ENCODE measurements at regions not wholly inside any gene's neighbourhood (a gene's known extent, or its start where the extent isn't known, plus 50 kb on each side); places are given as distances from the start of the nearest gene placed in this dataset.
"Not testable (repeated sequence)": the region's sequence is repeated elsewhere in the genome, so short reads cannot be mapped to it uniquely, and the experiment has no call there.

- no peak overlapping the region for H3K4me3 ChIP-seq (ENCODE audit: low read depth, low read length)
- DNase-seq (ENCODE audit: low read depth): no peak
- TF ChIP-seq CTCF (IDR thresholded peaks at IDR 0.05; ENCODE audit: control insufficient read depth, extremely low read depth, insufficient read depth): no peak
Observed at GRCh38 chr3:31105438-31106077, 211.1 kb upstream of the GADL1 start.

GRCh38 chr3:31106204-31106603, 211.7 kb upstream of the GADL1 start:
- no peak for TF ChIP-seq CTCF (IDR thresholded peaks at IDR 0.05; ENCODE audit: control insufficient read depth, extremely low read depth, insufficient read depth)
- H3K4me3 ChIP-seq (ENCODE audit: low read depth, low read length): no peak overlapping the region
- DNase-seq (ENCODE audit: low read depth): no peak

GRCh38 chr3:31106912-31107311, 212.5 kb upstream of the GADL1 start:
- TF ChIP-seq CTCF (IDR thresholded peaks at IDR 0.05; ENCODE audit: control insufficient read depth, extremely low read depth, insufficient read depth): no peak
- no peak overlapping the region for H3K4me3 ChIP-seq (ENCODE audit: low read depth, low read length)
- DNase-seq (ENCODE audit: low read depth): no peak

- no peak overlapping the region for H3K4me3 ChIP-seq (ENCODE audit: low read depth, low read length)
- no peak for DNase-seq (ENCODE audit: low read depth)
- no peak for TF ChIP-seq CTCF (IDR thresholded peaks at IDR 0.05; ENCODE audit: control insufficient read depth, extremely low read depth, insufficient read depth)
Observed at GRCh38 chr3:31114929-31115283, 220.4 kb upstream of the GADL1 start.

- not testable (repeated sequence) for DNase-seq (ENCODE audit: low read depth); H3K4me3 ChIP-seq (ENCODE audit: low read depth, low read length)
Observed at GRCh38 chr3:31115531-31115930, 221.1 kb upstream of the GADL1 start.

GRCh38 chr3:31116651-31117050, 222.2 kb upstream of the GADL1 start:
- H3K4me3 ChIP-seq (ENCODE audit: low read depth, low read length): no peak overlapping the region
- DNase-seq (ENCODE audit: low read depth): no peak
- TF ChIP-seq CTCF (IDR thresholded peaks at IDR 0.05; ENCODE audit: control insufficient read depth, extremely low read depth, insufficient read depth): no peak

GRCh38 chr3:31117854-31118253, 223.4 kb upstream of the GADL1 start:
- DNase-seq (ENCODE audit: low read depth): no peak
- H3K4me3 ChIP-seq (ENCODE audit: low read depth, low read length): no peak overlapping the region
- TF ChIP-seq CTCF (IDR thresholded peaks at IDR 0.05; ENCODE audit: control insufficient read depth, extremely low read depth, insufficient read depth): no peak

Measured in LNCaP clone FGC (cell line).